Mammary epithelial cell (primary cell): ENCODE measurements at regions not wholly inside any gene's neighbourhood (a gene's known extent, or its start where the extent isn't known, plus 50 kb on each side); places are given as distances from the start of the nearest gene placed in this dataset.

Experiments used
- EZH2 ChIP-seq: IDR thresholded peaks from 2 replicates; pipeline ENCODE4 v1.6.1; 2012; ENCODE audit warnings: low read length, inconsistent platforms, borderline replicate concordance
- TF ChIP-seq, protein P1 (sequence below), 2 donors: IDR thresholded peaks in 1 of 2; conservative IDR thresholded peaks in 1 of 2; 2 replicates each; pipeline ENCODE4 v1.5.1; 2011 to 2012; ENCODE audit warnings: inconsistent platforms in 2 of 2, low read length in 2 of 2, mild to moderate bottlenecking in 2 of 2, control low read depth in 1 of 2, low read depth in 1 of 2; ENCODE audit not compliant: insufficient read depth in 1 of 2; ENCODE audit errors: extremely low read depth in 1 of 2

DNA sequence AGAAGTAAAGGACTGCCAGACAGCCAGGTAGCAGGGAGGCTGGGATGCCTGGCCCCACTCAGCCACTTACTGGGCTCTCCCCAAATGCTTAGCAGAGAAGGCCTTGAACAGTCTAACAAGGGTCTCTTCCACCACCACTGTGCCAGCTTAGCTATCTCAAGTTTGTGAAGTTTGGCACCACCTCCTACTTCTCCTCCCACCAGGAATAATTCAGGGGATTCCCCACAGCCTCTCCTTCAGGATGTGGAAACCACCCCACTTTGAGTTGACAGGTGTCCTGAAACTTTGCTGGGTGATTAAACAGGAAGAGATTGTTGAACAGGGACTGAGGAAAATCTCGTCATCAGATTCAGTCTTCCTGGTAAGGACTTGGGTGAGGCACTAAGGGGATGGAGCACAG, 59.4 kb upstream of the ATP1B1 start:
- TF ChIP-seq, protein P1, sequence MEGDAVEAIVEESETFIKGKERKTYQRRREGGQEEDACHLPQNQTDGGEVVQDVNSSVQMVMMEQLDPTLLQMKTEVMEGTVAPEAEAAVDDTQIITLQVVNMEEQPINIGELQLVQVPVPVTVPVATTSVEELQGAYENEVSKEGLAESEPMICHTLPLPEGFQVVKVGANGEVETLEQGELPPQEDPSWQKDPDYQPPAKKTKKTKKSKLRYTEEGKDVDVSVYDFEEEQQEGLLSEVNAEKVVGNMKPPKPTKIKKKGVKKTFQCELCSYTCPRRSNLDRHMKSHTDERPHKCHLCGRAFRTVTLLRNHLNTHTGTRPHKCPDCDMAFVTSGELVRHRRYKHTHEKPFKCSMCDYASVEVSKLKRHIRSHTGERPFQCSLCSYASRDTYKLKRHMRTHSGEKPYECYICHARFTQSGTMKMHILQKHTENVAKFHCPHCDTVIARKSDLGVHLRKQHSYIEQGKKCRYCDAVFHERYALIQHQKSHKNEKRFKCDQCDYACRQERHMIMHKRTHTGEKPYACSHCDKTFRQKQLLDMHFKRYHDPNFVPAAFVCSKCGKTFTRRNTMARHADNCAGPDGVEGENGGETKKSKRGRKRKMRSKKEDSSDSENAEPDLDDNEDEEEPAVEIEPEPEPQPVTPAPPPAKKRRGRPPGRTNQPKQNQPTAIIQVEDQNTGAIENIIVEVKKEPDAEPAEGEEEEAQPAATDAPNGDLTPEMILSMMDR (conservative IDR thresholded peaks at IDR 0.05 in 1 of 2, IDR thresholded peaks at IDR 0.05 in 1 of 2; ENCODE audit: extremely low read depth in 1 of 2, insufficient read depth in 1 of 2, low read depth in 1 of 2, low read length in 2 of 2) = no peak
- TF ChIP-seq EZH2 = no peak
